Astrocyte of the hippocampus (primary cell): ENCODE measurements at regions not wholly inside any gene's neighbourhood (a gene's known extent, or its start where the extent isn't known, plus 50 kb on each side); places are given as distances from the start of the nearest gene placed in this dataset.
A peak's percentile ranks its signal among the peaks of the same experiment; 100 is the strongest.

ENCODE experiments used
- DNase-seq: peaks from one replicate; pipeline ENCODE4 v3.0.0; 2011; ENCODE audit warnings: low read depth, low spot score

DNA sequence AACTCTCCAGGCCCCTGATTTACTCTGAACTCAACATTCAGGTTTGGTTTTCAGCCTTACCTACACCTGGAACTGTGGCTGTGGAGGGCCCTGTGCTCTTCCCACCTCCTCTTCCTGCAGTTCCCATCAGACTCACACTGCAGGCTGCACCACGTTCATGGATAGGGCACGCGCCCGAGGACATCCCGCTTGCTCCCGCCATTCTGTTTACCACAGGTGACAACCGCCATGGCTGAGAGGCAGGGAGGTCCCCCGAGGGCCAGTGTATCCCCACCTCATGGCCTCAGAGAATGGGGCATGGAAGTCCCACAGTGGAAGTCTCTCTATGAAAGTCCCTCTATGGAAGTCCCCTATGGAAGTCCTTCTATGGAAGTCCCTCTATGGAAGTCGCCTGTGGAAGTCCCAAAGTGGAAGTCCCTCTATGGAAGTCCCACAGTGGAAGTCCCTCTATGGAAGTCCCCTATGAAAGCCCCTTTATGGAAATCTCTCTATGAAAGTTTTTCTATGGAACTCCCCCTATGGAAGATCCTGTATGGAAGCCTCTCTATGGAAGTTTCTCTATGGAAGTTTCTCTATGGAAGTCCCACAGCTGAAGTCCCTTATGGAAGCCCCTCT lies 358.4 kb upstream of the SALL3 start:
- no peak for DNase-seq

DNA sequence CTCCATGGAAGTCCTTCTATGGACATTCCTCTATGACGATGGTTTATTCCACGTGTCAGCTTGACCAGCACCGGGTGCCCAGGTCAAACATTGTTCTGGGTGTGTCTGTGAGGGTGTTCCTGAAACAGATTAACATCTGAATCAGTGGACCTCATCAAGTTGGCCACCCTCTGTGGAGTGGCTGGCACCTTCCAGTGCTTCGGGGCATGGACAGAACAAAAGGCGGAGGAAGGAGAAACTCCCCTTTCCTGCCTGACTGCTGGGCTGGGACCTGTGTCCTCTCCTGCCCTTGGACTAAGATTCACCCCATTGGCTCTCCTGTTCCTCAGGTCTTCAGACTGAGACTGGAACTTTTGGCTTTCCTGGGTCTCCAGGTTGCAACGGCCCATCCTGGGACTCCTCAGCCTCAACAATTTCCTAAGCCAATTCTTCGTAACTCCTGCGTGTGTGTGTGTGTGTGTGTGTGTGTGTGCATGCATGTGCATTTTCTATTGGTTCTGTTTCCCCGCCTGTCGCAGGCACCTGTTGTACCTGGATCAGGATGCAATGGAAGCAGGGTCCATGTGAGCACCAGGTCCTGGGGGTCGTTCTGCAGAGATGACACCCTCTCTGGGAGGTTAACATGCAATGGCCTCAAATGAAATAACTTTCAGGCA lies 357.2 kb upstream of the SALL3 start:
- no peak for DNase-seq

GRCh38 chr18:78622907-78623541 lies 356.6 kb upstream of the SALL3 start:
- DNase-seq, result no peak

DNA sequence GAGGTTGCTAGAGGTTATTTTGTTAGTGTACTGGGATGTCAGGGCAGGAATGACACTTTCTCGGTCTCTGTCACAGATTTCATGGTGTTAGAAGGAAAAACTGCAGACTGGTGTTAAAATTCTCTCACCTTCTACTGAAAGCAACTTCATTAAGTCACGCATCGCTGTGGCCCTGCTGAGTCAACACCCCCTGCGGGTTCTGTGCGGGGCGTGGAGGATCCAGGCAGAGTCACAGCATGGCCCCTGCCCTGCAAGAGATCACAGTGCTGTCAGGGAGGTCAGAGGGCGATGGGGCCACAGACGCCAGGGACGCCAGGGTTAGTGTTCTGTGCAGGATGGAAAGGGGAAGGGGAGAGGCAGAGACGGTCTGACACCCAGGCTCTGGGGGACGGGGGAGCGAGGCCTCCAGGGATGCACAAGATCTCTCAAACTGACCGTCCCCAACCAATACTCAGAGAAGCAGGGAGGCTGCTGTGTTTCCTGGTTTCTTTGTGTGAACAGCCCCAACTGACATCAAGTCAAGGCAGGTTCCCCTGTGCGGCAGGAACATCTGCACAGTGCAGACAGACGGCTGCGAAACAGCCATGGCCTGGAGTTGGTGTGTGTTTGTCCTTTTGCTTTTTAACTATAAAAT lies 354.9 kb upstream of the SALL3 start:
- no peak for DNase-seq

DNA sequence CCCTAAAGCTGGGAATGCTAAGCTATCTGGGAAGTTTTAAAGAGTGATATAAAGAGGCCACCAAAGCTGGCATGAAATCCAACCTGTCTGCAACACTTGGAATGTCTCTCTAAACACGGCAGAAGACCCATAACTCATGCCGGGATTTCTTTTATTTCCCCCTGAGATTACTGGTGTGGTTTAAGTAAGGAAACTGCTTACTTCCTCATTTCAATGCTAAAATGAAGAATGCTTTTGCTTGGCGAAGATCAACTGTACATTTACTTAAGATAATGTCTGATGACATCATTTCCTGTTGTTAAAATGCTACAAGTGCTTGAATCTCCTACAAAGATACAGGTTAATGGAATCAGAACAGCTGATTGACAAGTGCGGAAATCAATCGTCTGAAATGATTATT lies 353.8 kb upstream of the SALL3 start:
- no peak for DNase-seq

GRCh38 chr18:78627551-78628346 lies 351.9 kb upstream of the SALL3 start:
- DNase-seq, result peak; percentile 55

GRCh38 chr18:78629426-78629825 lies 350.2 kb upstream of the SALL3 start:
- no peak for DNase-seq

DNA sequence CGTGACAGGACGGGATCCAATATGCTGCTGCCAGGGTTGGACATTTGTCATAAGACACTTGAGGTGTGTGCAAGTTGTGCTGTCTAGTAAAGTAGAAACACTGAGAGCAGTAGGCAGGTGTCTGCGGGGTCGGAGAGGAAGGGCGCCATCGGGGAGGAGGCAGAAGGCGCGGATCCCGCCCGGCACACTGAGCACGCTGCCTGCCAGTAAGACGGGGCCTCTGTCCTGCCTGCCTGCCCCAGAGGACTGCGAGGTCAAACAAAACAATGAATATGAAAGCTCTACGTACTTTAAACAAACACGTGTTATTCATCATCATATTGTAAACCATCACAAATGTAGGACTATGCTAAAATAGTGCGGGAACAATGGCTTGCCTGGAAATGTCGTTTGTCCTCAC lies 349.3 kb upstream of the SALL3 start:
- no peak for DNase-seq

- DNase-seq, result no peak
Observed at GRCh38 chr18:78630981-78631510, 348.6 kb upstream of the SALL3 start.

DNA sequence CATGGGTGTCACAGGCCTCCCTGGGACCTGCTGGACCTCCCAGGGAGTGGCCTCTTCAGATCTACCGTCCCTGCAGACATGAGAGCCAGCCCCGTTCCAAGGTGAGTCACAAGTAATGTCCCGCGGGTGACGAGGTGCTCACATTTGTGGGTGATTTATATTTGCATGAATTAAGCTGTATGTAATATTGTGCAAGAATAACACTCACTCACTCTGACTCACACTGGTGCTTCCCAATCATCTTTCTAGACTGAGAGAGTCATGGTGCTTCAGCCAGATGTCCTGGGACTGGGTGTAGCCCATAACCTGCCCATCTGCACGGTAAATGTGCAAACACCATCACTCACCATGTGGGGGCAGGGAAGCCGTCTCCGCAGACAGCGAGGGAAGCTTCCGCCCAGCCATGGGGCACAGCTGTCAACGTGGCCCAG lies 347.5 kb upstream of the SALL3 start:
- peak; percentile 60 for DNase-seq

GRCh38 chr18:78634061-78634696 lies 345.4 kb upstream of the SALL3 start:
- no peak for DNase-seq

DNA sequence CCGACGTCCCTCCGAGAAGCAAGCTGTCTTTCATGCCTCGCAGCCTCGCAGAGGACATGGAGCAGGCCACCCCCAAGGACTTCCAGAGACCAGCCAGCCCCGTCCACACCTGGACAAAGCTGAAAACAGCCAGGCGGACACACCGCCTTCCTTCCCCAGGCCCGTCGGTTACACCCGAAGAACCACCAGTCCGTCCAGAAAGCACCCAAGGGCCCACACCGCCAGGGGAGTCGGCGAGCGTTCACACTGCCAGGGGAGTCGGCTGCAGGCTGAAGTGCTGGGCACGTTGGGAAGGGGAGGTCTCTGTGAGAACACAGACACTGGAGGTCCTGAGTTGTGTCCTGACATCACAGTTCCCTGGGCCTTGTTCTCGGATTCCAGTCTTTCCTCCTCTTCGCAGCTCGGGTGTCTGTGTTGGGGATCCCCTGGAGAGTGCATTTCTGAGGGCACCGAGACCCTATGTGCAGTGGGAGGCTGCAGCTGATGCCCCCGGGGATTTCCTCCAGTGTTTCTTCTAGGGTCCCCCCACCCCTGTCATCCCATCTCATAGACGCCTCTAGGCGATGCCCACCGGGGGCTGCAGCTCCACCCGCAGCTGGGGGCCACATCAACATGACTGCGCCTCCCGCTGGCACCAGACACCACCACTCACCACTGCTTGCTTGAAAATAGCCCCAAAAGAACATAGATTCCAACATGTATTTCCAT lies 344.4 kb upstream of the SALL3 start:
- DNase-seq, result no peak

DNA sequence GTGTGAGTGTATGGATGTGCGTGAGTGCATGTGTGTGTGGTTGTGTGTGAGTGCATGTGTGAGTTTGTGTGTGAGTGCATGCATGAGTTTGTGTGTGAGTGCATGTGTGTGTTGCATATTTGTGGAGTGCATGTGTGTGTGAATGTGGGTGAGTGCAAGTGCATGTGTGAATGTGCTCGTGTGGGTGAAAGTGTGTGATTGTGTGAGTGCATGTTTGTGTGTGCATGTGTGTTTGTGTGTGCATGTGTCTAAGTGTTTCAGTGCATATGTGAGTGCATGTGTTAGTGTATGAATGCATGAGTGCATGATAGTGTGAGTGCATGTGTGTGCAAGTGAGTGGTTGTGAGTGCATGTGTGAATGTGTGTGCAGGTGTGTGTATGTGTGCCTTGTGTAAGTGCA lies 343.4 kb upstream of the SALL3 start:
- DNase-seq, result no peak

- DNase-seq, result no peak
Observed at GRCh38 chr18:78637442-78638402, 341.9 kb upstream of the SALL3 start.

DNA sequence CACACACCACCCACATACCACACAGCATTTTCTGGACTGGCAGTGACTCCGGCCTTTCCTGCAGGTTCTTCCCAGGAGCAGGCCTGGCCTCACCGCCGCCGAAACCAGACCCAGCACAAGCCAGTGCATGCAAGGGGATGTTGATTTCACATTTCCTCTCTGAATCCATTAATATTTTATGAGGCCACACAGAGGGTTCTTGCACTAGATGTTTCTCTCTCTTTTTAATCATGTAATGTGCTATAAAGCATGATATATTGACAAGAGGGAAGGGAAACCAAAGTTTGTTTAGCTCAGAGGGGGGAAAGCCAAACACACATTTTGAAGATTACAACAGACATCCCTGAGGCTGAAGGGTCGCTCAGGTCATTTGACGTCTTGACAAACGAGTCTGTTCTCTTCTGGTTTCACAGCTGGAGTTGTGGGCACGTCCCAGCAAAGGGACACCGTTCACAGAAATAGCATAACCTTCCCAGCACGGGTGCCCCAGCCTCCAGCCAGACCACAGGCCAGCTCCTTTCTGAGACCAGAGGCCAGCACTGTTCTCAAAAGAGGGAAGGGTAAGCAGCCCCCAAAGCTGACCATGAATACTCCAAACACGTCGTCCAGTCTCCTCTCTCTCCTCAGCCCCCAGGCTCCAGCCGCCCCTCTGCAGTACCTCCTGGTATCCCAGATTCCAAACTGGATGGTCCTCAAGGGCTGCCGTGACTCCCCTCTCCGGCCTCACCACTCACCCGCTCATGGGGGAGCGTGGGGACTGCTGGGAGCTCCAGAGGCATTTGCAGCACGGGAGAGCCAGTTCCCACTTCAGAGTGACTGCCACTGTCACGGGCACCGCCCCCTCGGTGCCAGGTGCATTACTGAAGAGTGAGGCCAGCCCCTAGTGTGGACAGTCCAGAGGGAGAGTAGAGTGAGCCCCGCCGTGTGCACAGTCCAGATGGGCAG lies 340.3 kb upstream of the SALL3 start:
- peak; percentile 15 for DNase-seq

DNA sequence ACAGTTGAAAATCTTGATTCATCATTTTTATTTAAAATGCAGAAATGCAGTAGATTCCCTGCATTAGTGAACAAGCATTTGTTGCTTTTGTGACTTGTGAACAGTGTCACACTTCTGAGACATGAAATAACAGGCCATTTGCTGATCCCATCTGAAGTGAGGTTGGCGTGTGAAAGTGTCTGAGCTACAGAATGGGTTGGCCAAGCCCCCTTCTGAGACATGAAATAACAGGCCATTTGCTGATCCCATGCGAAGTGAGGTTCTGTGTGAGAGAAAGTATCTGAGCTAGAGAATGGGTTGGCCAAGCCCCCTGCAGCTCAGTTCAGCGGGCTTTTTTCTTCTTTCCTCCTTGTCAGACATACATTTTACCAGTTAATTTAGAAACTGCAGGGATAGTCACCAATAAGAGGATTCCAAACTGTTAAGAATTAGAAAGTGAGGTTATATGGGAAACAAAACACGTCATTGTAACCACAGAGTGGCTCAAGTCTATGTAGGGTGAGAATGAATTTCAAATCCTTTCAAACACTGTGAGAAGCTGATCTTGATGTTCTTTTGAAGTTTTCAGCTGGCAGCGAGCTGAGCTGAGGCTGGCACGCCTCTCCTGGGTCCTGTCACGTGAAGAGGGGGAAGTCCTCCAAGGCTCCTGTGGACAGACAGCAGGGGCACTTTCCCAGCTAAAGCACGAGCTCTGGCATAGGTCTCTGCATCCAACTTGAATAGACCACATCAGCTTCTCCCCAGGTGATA lies 339.2 kb upstream of the SALL3 start:
- DNase-seq, result peak; percentile 77

- no peak for DNase-seq
Observed at GRCh38 chr18:78641689-78642231, 337.9 kb upstream of the SALL3 start.
